Colonic mucosa (tissue), 4 donors: ENCODE measurements at regions not wholly inside any gene's neighbourhood (a gene's known extent, or its start where the extent isn't known, plus 50 kb on each side); places are given as distances from the start of the nearest gene placed in this dataset.

ENCODE experiments used
- DNase-seq: peaks from one replicate; pipeline ENCODE4 v3.0.0-alpha.2; 2020
- H3K27ac ChIP-seq: fragments of 200-600 bp; one replicate; pipeline ENCODE4 v1.8.0; 2021
- H3K27me3 ChIP-seq: fragments of 200-600 bp; one replicate; pipeline ENCODE4 v1.8.0; 2021
- H3K36me3 ChIP-seq: fragments of 200-600 bp; one replicate; pipeline ENCODE4 v1.8.0; 2021
- H3K4me1 ChIP-seq: fragments of 200-600 bp; one replicate; pipeline ENCODE4 v1.8.0; 2021; ENCODE audit warnings: mild to moderate bottlenecking
- H3K4me3 ChIP-seq: fragments of 200-600 bp; one replicate; pipeline ENCODE4 v1.8.0; 2021
- H3K9ac ChIP-seq, 2 donors: one replicate each; pipeline ENCODE4 v1.7.0; 2013; ENCODE audit warnings: control low read depth in 2 of 2, low read depth in 2 of 2, low read length in 2 of 2
- H3K9me3 ChIP-seq: fragments of 200-600 bp; one replicate; pipeline ENCODE4 v1.8.0; 2021
- intact Hi-C: fragments of 100-400 bp; cut with DNase I; formaldehyde crosslinking; loops from one replicate; pipeline ENCODE4 v1.14.1; 2022
- TF ChIP-seq, protein P1 (sequence below): fragments of 200-600 bp; IDR thresholded peaks from one replicate; pipeline ENCODE4 v1.8.0; 2022; ENCODE audit warnings: antibody characterized with exemption, mild to moderate bottlenecking
- donor health status: healthy.
- donor health status: DM: no; HTN: no; CAD: no.
- donor health status: DM: no; HTN: no; CAD: no.

DNA sequence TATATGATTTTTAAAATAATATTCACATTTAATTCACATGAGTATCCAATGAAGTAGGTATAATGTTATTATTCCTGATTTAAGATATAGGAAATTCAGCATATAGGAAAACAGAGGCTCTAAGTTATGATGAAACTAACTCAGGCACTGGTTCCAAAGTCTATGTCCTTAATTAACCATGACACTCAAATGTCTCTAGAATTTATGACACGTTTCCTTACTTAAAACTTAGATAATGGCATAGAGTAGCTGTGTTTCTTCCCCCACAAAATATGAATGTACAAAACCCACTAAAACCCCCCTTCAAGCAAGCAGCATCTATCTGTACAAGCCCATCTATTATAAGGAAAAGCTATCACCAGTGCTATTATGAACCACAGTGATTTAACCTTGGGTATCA, 72.9 kb upstream of the CDK1 start:
- DNase-seq = no peak
- H3K27ac ChIP-seq = no peak overlapping the region
- H3K4me1 ChIP-seq = no peaks in the 10 kb centered on the region
- H3K9me3 ChIP-seq = no peaks in the 10 kb centered on the region
- intact Hi-C loops = no loop called here
- H3K27me3 ChIP-seq = no peaks in the 10 kb centered on the region
- H3K9ac ChIP-seq = no peak overlapping the region
- no peaks in the 10 kb centered on the region for H3K36me3 ChIP-seq
- TF ChIP-seq, protein P1, sequence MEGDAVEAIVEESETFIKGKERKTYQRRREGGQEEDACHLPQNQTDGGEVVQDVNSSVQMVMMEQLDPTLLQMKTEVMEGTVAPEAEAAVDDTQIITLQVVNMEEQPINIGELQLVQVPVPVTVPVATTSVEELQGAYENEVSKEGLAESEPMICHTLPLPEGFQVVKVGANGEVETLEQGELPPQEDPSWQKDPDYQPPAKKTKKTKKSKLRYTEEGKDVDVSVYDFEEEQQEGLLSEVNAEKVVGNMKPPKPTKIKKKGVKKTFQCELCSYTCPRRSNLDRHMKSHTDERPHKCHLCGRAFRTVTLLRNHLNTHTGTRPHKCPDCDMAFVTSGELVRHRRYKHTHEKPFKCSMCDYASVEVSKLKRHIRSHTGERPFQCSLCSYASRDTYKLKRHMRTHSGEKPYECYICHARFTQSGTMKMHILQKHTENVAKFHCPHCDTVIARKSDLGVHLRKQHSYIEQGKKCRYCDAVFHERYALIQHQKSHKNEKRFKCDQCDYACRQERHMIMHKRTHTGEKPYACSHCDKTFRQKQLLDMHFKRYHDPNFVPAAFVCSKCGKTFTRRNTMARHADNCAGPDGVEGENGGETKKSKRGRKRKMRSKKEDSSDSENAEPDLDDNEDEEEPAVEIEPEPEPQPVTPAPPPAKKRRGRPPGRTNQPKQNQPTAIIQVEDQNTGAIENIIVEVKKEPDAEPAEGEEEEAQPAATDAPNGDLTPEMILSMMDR = no peak
- H3K4me3 ChIP-seq = no peak overlapping the region

DNA sequence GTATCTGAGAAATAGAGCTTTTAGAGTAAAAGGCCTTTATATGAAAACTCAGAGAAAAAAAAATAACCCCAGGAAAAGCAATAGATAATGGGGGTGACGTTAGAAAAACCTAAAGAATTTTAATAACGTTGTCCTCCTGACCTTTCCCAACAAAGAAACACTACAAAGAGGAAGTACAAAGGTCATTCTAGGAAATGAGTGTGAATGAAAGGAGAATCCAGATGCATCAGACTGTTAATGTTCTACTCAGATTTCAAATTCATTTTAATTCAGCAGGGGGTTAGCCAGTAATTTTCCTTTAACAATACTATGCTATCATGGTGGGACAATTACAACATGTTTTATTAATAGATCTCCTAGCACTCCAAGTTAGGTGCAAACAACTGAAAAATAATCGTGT, 73.8 kb upstream of the CDK1 start:
- Histone ChIP-seq H3K27ac (no peak overlapping the region), H3K36me3 (no peaks in the 10 kb centered on the region), H3K9ac (no peak overlapping the region), H3K4me3 (no peak overlapping the region), H3K4me1 (no peaks in the 10 kb centered on the region), H3K9me3 (no peaks in the 10 kb centered on the region), H3K27me3 (no peaks in the 10 kb centered on the region)
- intact Hi-C loops = no loop called here
- DNase-seq = no peak
- TF ChIP-seq, protein P1 = no peak

DNA sequence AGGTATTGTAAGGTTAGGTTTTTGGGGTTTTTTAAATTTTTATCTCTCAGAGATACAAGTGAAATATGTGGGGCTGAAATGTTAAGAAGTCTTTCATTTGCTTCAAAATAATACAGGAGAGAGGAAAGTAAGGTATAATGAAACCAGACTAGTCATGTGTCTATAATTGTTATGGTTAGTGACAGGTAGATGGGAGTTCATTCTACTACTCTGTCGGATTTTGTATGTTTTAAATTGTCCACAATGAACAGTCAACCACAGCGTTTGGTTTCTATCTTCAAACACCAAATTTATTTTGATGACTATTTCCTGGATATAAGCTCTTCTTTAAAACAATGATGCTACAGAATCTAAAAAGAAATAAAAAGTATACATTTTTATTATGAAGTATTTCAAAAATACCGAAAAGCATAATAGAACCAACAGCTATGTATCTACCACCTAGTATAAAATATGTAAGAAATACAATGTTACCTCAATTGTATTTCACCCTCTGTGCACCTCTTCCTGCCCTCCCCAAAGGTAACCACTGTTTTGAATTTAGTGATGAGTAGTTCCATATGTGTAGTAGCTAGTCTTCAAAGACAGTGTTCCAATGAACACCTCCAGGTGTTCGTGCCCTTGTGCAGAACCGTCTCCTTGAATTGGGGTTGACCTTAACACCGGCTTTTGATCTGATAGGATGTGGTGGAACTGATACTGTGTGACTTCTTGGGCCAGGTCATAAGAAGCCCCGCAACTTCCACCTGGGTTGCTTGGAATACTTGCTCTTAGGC, 74.8 kb upstream of the CDK1 start:
- intact Hi-C loops = no loop called here
- no peak overlapping the region for H3K27ac ChIP-seq
- H3K9me3 ChIP-seq = no peaks in the 10 kb centered on the region

DNA sequence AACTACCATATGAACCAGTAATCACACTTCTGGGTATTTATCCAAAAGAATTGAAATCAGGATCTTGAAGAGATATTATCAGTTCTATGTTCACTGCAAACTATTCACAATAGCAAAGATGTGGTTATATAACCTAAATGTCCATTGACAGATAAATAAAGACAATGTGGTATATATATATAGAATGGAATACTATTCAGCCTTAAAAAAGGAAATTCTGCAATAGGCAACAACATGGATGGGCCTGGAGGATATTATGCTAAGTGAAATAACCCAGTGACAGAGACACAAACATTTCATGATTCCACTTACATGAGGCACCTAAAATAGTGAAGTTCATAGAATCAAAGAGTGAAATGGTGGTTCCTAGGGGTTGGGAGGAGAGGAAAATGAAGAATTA, 90.6 kb upstream of the CDK1 start:
- no peaks in the 10 kb centered on the region for H3K36me3 ChIP-seq
- H3K4me3 ChIP-seq = no peak overlapping the region
- intact Hi-C loops = no loop called here
- TF ChIP-seq, protein P1 = no peak
- H3K27me3 ChIP-seq = no peaks in the 10 kb centered on the region
- DNase-seq = no peak
- H3K9ac ChIP-seq = no peak overlapping the region
- H3K4me1 ChIP-seq = no peaks in the 10 kb centered on the region
- H3K27ac ChIP-seq = no peak overlapping the region
- no peaks in the 10 kb centered on the region for H3K9me3 ChIP-seq

More for the DNA sequence above, 74.8 kb upstream of the CDK1 start:
- no peak overlapping the region for H3K4me3 ChIP-seq
- DNase-seq = no peak
- H3K36me3 ChIP-seq = no peaks in the 10 kb centered on the region
- no peaks in the 10 kb centered on the region for H3K4me1 ChIP-seq
- H3K27me3 ChIP-seq = no peaks in the 10 kb centered on the region
- no peak overlapping the region for H3K9ac ChIP-seq
- TF ChIP-seq, protein P1 = no peak

DNA sequence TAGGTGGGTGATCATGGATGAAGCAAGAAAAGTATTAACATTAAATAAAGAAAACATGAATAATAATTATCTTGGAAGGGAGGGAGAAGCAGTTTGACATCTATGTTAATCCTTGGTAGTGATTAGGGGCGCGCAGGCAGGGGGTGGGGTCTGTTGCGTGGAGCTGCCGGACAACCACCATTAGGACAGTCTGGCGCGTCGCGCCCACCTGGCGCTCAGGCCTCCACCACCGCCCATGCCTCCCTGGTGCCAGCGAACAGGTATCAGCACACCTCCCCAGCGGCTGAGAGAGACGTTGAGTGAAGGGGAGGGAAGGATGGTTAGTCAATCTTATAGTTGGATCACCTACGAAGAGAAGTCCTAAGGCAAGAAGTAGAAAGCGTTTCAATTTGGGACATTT, 94.2 kb upstream of the CDK1 start:
- Histone ChIP-seq H3K4me1 (no peaks in the 10 kb centered on the region), H3K9ac (no peak overlapping the region), H3K9me3 (no peaks in the 10 kb centered on the region), H3K27me3 (no peaks in the 10 kb centered on the region), H3K4me3 (no peak overlapping the region), H3K36me3 (no peaks in the 10 kb centered on the region), H3K27ac (no peak overlapping the region)
- intact Hi-C loops = no loop called here
- DNase-seq = no peak
- TF ChIP-seq, protein P1 = no peak
